HEK293 (cell line): ENCODE measurements at regions not wholly inside any gene's neighbourhood (a gene's known extent, or its start where the extent isn't known, plus 50 kb on each side); places are given as distances from the start of the nearest gene placed in this dataset.

ENCODE experiments used
- ZNF274 ChIP-seq, 2 experiments: fragments of 200-500 bp in 1 of 2; fragments of 450-650 bp in 1 of 2; sonication (Bioruptor generic) in 1 of 2; formaldehyde crosslinking in 1 of 2; IDR thresholded peaks; 2 replicates each; pipeline versions ENCODE4 v1.5.1 to v1.6.1; 2014 to 2016; ENCODE audit warnings: borderline replicate concordance in 1 of 2, inconsistent platforms in 1 of 2, low read length in 1 of 2, missing biosample characterization in 1 of 2, missing genetic modification characterization in 1 of 2
- TF ChIP-seq, protein P1 (sequence below): fragments of 450-650 bp; formaldehyde crosslinking; IDR thresholded peaks from 2 replicates; pipeline ENCODE4 v1.5.1; 2016; ENCODE audit warnings: missing biosample characterization, missing genetic modification characterization

DNA sequence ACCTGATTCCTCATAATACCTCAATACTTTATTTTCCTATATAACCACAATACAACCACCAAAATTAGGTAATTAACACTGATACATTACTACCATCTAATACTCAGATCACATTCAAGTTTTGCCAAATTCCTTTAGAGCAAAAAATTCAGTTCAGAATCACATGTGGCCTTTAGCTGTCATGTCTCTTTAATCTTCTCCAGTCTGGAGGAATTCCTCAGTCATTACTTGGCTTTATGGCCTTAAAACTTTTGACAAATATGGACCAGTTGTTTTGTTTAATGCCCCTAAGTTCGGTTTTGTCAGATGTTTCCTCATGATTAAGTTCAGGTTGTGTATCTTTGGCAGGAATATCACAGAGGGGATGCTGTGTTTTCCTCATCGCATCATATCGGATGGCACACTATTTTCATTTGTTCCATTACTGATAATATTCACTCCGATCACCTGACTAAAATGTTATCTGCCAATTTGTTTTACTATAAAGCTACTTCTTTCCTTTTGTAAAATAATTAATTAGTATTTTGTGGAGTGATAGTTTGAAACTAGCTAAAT is 51.2 kb upstream of the AKIRIN2 start:
- TF ChIP-seq, protein P1, sequence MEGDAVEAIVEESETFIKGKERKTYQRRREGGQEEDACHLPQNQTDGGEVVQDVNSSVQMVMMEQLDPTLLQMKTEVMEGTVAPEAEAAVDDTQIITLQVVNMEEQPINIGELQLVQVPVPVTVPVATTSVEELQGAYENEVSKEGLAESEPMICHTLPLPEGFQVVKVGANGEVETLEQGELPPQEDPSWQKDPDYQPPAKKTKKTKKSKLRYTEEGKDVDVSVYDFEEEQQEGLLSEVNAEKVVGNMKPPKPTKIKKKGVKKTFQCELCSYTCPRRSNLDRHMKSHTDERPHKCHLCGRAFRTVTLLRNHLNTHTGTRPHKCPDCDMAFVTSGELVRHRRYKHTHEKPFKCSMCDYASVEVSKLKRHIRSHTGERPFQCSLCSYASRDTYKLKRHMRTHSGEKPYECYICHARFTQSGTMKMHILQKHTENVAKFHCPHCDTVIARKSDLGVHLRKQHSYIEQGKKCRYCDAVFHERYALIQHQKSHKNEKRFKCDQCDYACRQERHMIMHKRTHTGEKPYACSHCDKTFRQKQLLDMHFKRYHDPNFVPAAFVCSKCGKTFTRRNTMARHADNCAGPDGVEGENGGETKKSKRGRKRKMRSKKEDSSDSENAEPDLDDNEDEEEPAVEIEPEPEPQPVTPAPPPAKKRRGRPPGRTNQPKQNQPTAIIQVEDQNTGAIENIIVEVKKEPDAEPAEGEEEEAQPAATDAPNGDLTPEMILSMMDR = no peak
- no peak for TF ChIP-seq ZNF274 (IDR thresholded peaks at IDR 0.05; ENCODE audit: low read length)
- no peak for TF ChIP-seq ZNF274 (tag by site-specific recombination; IDR thresholded peaks at IDR 0.05; ENCODE audit: borderline replicate concordance)
